Astrocyte of the cerebellum (primary cell): ENCODE measurements at regions not wholly inside any gene's neighbourhood (a gene's known extent, or its start where the extent isn't known, plus 50 kb on each side); places are given as distances from the start of the nearest gene placed in this dataset.

Experiments used
- DNase-seq: peaks from one replicate; pipeline ENCODE4 v3.0.0-alpha.2; 2011; ENCODE audit warnings: low read depth
- H3K4me3 ChIP-seq: 2 replicates; pipeline ENCODE4 v1.5.1; 2011; ENCODE audit warnings: mild to moderate bottlenecking, low read depth, low read length, moderate library complexity
- in situ Hi-C: cut with HindIII; loops from 2 replicates; pipeline ENCODE4 v1.10.0; 2017; ENCODE audit warnings: low sequenced_read_pairs
- TF ChIP-seq, protein P1 (sequence below): IDR thresholded peaks from 2 replicates; pipeline ENCODE4 v1.5.1; 2012; ENCODE audit warnings: low read length, low read depth, moderate library complexity, mild to moderate bottlenecking; ENCODE audit errors: missing control alignments

DNA sequence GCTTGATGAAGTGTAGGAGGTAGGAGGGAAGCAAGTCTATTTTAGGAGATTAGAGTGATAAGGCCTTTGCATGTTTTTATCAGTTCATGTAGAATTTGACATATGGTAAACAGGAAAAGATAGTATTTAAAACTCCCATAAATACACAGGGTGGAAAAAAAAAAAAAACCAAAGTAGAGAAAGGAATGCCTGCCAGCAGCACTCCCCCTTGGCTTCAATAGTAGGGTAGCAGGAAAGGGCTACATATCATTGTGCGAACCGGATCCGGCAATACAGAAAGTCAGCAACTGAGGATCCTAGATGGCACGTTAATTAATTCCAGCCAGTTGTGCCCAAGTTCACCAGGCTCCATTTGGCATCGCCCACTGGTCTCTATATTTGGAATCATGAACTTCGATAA, 159.6 kb upstream of the SMIM21 start:
- TF ChIP-seq, protein P1, sequence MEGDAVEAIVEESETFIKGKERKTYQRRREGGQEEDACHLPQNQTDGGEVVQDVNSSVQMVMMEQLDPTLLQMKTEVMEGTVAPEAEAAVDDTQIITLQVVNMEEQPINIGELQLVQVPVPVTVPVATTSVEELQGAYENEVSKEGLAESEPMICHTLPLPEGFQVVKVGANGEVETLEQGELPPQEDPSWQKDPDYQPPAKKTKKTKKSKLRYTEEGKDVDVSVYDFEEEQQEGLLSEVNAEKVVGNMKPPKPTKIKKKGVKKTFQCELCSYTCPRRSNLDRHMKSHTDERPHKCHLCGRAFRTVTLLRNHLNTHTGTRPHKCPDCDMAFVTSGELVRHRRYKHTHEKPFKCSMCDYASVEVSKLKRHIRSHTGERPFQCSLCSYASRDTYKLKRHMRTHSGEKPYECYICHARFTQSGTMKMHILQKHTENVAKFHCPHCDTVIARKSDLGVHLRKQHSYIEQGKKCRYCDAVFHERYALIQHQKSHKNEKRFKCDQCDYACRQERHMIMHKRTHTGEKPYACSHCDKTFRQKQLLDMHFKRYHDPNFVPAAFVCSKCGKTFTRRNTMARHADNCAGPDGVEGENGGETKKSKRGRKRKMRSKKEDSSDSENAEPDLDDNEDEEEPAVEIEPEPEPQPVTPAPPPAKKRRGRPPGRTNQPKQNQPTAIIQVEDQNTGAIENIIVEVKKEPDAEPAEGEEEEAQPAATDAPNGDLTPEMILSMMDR: no peak
- in situ Hi-C loops: no loop called here
- DNase-seq: no peak
- no peak overlapping the region for H3K4me3 ChIP-seq

- H3K4me3 ChIP-seq: no peak overlapping the region
- TF ChIP-seq, protein P1: no peak
- no peak for DNase-seq
- in situ Hi-C loops: no loop called here
Observed at GRCh38 chr18:75586130-75586889, 158.8 kb upstream of the SMIM21 start.

DNA sequence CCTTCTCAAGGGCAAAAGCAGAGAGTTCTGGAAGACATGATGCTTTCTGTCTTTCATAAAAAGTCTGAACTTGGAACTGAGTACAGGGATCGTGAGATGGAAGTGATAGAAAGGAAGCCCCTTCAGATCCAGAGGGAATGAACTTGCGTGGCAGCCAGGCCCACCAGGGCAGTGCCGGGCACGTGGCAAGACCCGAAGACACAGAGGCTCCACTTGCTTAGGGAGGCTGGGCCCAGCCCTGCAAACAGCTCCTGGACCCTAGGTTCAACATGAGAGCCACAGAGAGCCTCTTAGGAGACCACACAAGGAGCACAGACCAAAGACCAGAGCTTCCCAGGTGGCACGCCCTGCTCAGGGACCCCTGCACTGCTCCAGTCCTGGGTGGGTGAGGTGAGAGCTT, 155.4 kb upstream of the SMIM21 start:
- no peak overlapping the region for H3K4me3 ChIP-seq
- in situ Hi-C loops: no loop called here
- no peak for DNase-seq
- TF ChIP-seq, protein P1: no peak

DNA sequence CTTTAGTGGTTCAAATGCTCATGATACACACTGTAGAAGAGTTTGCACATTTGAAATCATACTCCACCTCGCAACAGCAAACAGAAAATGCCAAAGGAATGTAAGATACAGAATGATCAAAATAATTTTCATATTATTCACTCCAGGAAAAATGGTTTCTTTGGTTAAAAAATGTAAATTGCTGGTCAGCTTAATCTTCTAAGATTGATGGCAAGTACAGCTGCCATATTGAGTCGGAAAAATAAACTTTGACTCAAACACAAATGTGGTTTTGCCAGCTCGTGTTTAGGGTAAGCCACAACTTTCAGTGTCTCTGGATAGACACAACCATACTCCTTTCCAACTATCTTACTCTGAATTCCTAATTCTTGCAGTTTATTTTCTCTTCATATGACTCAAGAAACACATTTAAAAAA, 154.9 kb upstream of the SMIM21 start:
- in situ Hi-C loops: no loop called here
- peak; percentile 72 for DNase-seq
- TF ChIP-seq, protein P1: no peak

GRCh38 chr18:75581336-75582131, 154.0 kb upstream of the SMIM21 start:
- in situ Hi-C loops: no loop called here
- TF ChIP-seq, protein P1: no peak
- H3K4me3 ChIP-seq: no peak overlapping the region
- DNase-seq: peak; percentile 32

More for the DNA sequence above, 154.9 kb upstream of the SMIM21 start:
- no peak overlapping the region for H3K4me3 ChIP-seq

GRCh38 chr18:75574187-75574586, 146.7 kb upstream of the SMIM21 start:
- H3K4me3 ChIP-seq: no peak overlapping the region
- DNase-seq: peak; percentile 15
- TF ChIP-seq, protein P1: no peak
- in situ Hi-C loops: no loop called here
